B cell (primary cell): ENCODE measurements at regions not wholly inside any gene's neighbourhood (a gene's known extent, or its start where the extent isn't known, plus 50 kb on each side); places are given as distances from the start of the nearest gene placed in this dataset.
"Not testable (repeated sequence)": the region's sequence is repeated elsewhere in the genome, so short reads cannot be mapped to it uniquely, and the experiment has no call there.

Experiments
- ATAC-seq: fragments of 200-7000 bp; cut with Tn5 transposase; one replicate; pipeline ENCODE4 v1.10.0; 2021; ENCODE audit warnings: low read depth, mild to moderate bottlenecking, moderate number of reproducible peaks, moderate library complexity
- CTCF ChIA-PET: fragments of 350-600 bp; sonication (Branson Sonifier 250); formaldehyde crosslinking; loops from one replicate; lab custom pipeline; 2021; ENCODE audit warnings: antibody characterized with exemption, inconsistent platforms; lab: Charles Lee
- POLR2A ChIA-PET: fragments of 350-600 bp; sonication (Branson Sonifier 250); formaldehyde crosslinking; loops from one replicate; lab custom pipeline; 2021; ENCODE audit warnings: antibody characterized with exemption; lab: Charles Lee
- DNase-seq: peaks from one replicate; pipeline ENCODE4 v3.0.0; 2013
- H2AFZ ChIP-seq: 2 replicates; pipeline ENCODE4 v1.6.1; 2012; ENCODE audit warnings: mild to moderate bottlenecking, low read depth, low read length; ENCODE audit not compliant: insufficient read depth, poor library complexity, severe bottlenecking
- H3K27ac ChIP-seq, 2 donors: 1 replicate in 1 of 2; 2 replicates in 1 of 2; pipeline ENCODE4 v1.5.1; 2012 to 2013; ENCODE audit warnings: low read length in 2 of 2, mild to moderate bottlenecking in 2 of 2, moderate library complexity in 1 of 2
- H3K27me3 ChIP-seq, 4 experiments: fragments of 200-600 bp in 1 of 4; sonication (generic) in 1 of 4; replicated peaks in 1 of 4; 1 replicate in 2 of 4; 2 replicates in 2 of 4; pipeline versions ENCODE4 v1.6.1 to v1.7.0; 2013 to 2016; ENCODE audit warnings: low read length in 3 of 4, mild to moderate bottlenecking in 2 of 4, mixed read lengths in 1 of 4, moderate library complexity in 1 of 4; ENCODE audit not compliant: insufficient read depth in 4 of 4, control insufficient read depth in 3 of 4; ENCODE audit errors: control extremely low read depth in 1 of 4
- H3K36me3 ChIP-seq, 2 experiments: replicated peaks in 1 of 2; 1 replicate in 1 of 2; 2 replicates in 1 of 2; pipeline versions ENCODE4 v1.6.1 to v1.7.1; 2013; ENCODE audit warnings: low read length in 1 of 2; ENCODE audit not compliant: insufficient read depth in 2 of 2, control insufficient read depth in 1 of 2; ENCODE audit errors: control extremely low read depth in 1 of 2, extremely low read depth in 1 of 2
- H3K4me1 ChIP-seq, 2 donors: fragments of 200-600 bp in 1 of 2; sonication (generic) in 1 of 2; 1 replicate in 1 of 2; 2 replicates in 1 of 2; pipeline versions ENCODE4 v1.5.1 to v1.6.1; 2013 to 2017; ENCODE audit warnings: low read length in 2 of 2; ENCODE audit not compliant: control insufficient read depth in 2 of 2, insufficient read depth in 2 of 2
- H3K4me2 ChIP-seq: replicated peaks from 2 replicates; pipeline ENCODE3; 2012; ENCODE audit warnings: mild to moderate bottlenecking, low read depth, low read length; ENCODE audit not compliant: poor library complexity, severe bottlenecking
- H3K4me3 ChIP-seq, 5 experiments: fragments of 200-600 bp in 1 of 5; sonication (generic) in 1 of 5; 1 replicate in 3 of 5; 2 replicates in 2 of 5; pipeline versions ENCODE4 v1.5.1 to v1.7.0; 2011 to 2016; ENCODE audit warnings: low read length in 4 of 5, mild to moderate bottlenecking in 4 of 5, low read depth in 2 of 5, control low read depth in 1 of 5, moderate library complexity in 1 of 5; ENCODE audit not compliant: insufficient read depth in 1 of 5; ENCODE audit errors: control extremely low read depth in 1 of 5, extremely low read depth in 1 of 5
- H3K79me2 ChIP-seq: fragments of 200-600 bp; sonication (generic); one replicate; pipeline ENCODE4 v1.6.0; 2016; ENCODE audit warnings: low read length; ENCODE audit not compliant: control insufficient read depth, insufficient read depth
- H3K9ac ChIP-seq: fragments of 200-600 bp; sonication (generic); 2 replicates; pipeline ENCODE4 v1.6.1; 2017; ENCODE audit warnings: mild to moderate bottlenecking, low read length, moderate library complexity
- H3K9me3 ChIP-seq, 3 donors: one replicate each; pipeline versions ENCODE4 v1.6.1 to v1.7.1; 2013; ENCODE audit warnings: low read length in 2 of 3; ENCODE audit not compliant: control insufficient read depth in 2 of 3, insufficient read depth in 1 of 3; ENCODE audit errors: control extremely low read depth in 1 of 3
- H4K20me1 ChIP-seq: 2 replicates; pipeline ENCODE4 v1.6.0; 2012; ENCODE audit warnings: mild to moderate bottlenecking, low read length; ENCODE audit not compliant: insufficient read depth, control insufficient read depth, poor library complexity, severe bottlenecking
- H3K27ac Mint-ChIP-seq: one replicate; pipeline ENCODE4 v1.8.0; 2021; ENCODE audit warnings: mixed read lengths
- H3K27me3 Mint-ChIP-seq: one replicate; pipeline ENCODE4 v1.8.0; 2021; ENCODE audit warnings: mixed read lengths
- H3K4me1 Mint-ChIP-seq: one replicate; pipeline ENCODE4 v1.8.0; 2021; ENCODE audit warnings: mixed read lengths
- H3K4me3 Mint-ChIP-seq: one replicate; pipeline ENCODE4 v1.8.0; 2021; ENCODE audit warnings: mixed read lengths
- H3K9me3 Mint-ChIP-seq: one replicate; pipeline ENCODE4 v1.8.0; 2022; ENCODE audit warnings: mixed read lengths; ENCODE audit not compliant: insufficient read depth
- CTCF ChIP-seq: fragments of 200-600 bp; IDR thresholded peaks from one replicate; pipeline ENCODE4 v1.8.0; 2022; ENCODE audit warnings: antibody characterized with exemption, mild to moderate bottlenecking
- EZH2 ChIP-seq: IDR thresholded peaks from 2 replicates; pipeline ENCODE4 v1.6.1; 2012; ENCODE audit warnings: borderline replicate concordance, low read depth, mild to moderate bottlenecking, moderate library complexity, low read length; ENCODE audit not compliant: insufficient read depth, poor library complexity, severe bottlenecking
- WGBS: methylation state at CpG from one replicate; pipeline ENCODE4 v1.1.5; 2013; ENCODE audit warnings: missing lambda C conversion rate; ENCODE audit not compliant: insufficient coverage; 5-methylcytosine and 5-hydroxymethylcytosine counted together
- intact Hi-C: fragments of 100-400 bp; cut with micrococcal nuclease; formaldehyde crosslinking; loops from one replicate; pipeline ENCODE4 v1.10.0; 2022

DNA sequence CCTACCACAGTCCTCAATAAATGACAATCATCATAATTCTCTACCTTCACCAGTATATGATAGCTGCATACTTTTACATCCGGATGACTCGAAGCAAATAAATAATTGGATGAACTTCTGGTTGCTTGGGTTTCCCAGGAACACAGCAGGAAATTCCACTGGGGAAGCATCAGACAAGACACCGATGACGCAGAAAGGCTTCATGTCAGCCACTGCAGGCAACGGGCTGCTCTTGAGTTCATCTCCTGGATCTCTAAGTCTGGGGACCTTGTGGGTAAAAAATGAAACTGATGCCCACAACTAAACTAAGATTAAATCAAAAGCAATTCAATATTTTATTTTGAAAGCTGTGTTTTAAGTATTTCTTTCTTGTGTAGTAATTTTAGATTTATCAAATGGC is 472.1 kb upstream of the C16orf82 start:
- ATAC-seq: no peak
- Mint-ChIP-seq H3K27ac (no peak overlapping the region), H3K4me3 (no peak overlapping the region), H3K27me3 (peaks cover 18% of the 10 kb centered on the region), H3K4me1 (no peaks in the 10 kb centered on the region), H3K9me3 (no peaks in the 10 kb centered on the region)
- intact Hi-C loops: no loop called here
- Histone ChIP-seq H3K36me3 (no peaks in the 10 kb centered on the region), H3K79me2 (no peaks in the 10 kb centered on the region), H3K4me2 (no peak overlapping the region), H3K9me3 (no peaks in the 10 kb centered on the region), H3K4me1 (no peaks in the 10 kb centered on the region), H2AFZ (no peak overlapping the region), H3K27ac (no peak overlapping the region), H3K27me3 (peaks cover 0 to 3% (median 0%) of the 10 kb centered on the region in 4 experiments), H4K20me1 (no peaks in the 10 kb centered on the region), H3K4me3 (no peak overlapping the region), H3K9ac (no peak overlapping the region)
- POLR2A ChIA-PET: no interaction called here
- CTCF ChIA-PET: no interaction called here
- no peak for DNase-seq
- WGBS: no CpG with 5 or more reads among the region's 5 CpGs
- TF ChIP-seq CTCF (no peak), EZH2 (no peak)

- H3K36me3 ChIP-seq: no peaks in the 10 kb centered on the region
- POLR2A ChIA-PET: no interaction called here
- Mint-ChIP-seq H3K27ac (no peak overlapping the region), H3K4me1 (no peaks in the 10 kb centered on the region), H3K9me3 (no peaks in the 10 kb centered on the region), H3K27me3 (peaks cover 17% of the 10 kb centered on the region), H3K4me3 (no peak overlapping the region)
- WGBS: 96% methylated on average over 4 of the region's 4 CpGs
- H3K4me1 ChIP-seq: no peaks in the 10 kb centered on the region
- no peak overlapping the region for H3K27ac ChIP-seq
- no peak overlapping the region for H3K9ac ChIP-seq
- intact Hi-C loops: no loop called here
- H3K4me3 ChIP-seq: no peak overlapping the region
- H3K27me3 ChIP-seq: peaks cover 0 to 3% (median 0%) of the 10 kb centered on the region in 4 experiments
- H3K9me3 ChIP-seq: no peaks in the 10 kb centered on the region
- H3K79me2 ChIP-seq: no peaks in the 10 kb centered on the region
- no peak overlapping the region for H3K4me2 ChIP-seq
- no peak overlapping the region for H2AFZ ChIP-seq
- TF ChIP-seq EZH2 (no peak), CTCF (no peak)
- DNase-seq (no peak), ATAC-seq (no peak)
- CTCF ChIA-PET: no interaction called here
- no peaks in the 10 kb centered on the region for H4K20me1 ChIP-seq
Measured at GRCh38 chr16:26595199-26595598, 471.5 kb upstream of the C16orf82 start.

- H3K27me3 ChIP-seq, H4K20me1 ChIP-seq, H2AFZ ChIP-seq, H3K9ac ChIP-seq, H3K9me3 ChIP-seq, H3K79me2 ChIP-seq, H3K4me3 Mint-ChIP-seq, H3K27ac ChIP-seq, H3K27ac Mint-ChIP-seq, H3K36me3 ChIP-seq, H3K4me2 ChIP-seq, ATAC-seq, intact Hi-C loops, H3K4me1 ChIP-seq, H3K4me3 ChIP-seq, POLR2A ChIA-PET, DNase-seq, CTCF ChIA-PET, H3K9me3 Mint-ChIP-seq, H3K4me1 Mint-ChIP-seq: not testable (repeated sequence)
- peaks cover 12% of the 10 kb centered on the region for H3K27me3 Mint-ChIP-seq
- WGBS: 91% methylated on average over 5 of the region's 5 CpGs
Measured at GRCh38 chr16:26596033-26596432, 470.7 kb upstream of the C16orf82 start.
